ENCODE measurements at regions not wholly inside any gene's neighbourhood (a gene's known extent, or its start where the extent isn't known, plus 50 kb on each side); places are given as distances from the start of the nearest gene placed in this dataset.

- H3K79me1 ChIP-seq (ENCODE audit: low read length), result no peaks in the 10 kb centered on the region
- H3K4me3 ChIP-seq (ENCODE audit: low read depth, low read length), result no peak overlapping the region
- H3K4me2 ChIP-seq (ENCODE audit: low read length), result no peak overlapping the region
- H2BK12ac ChIP-seq (ENCODE audit: low read length), result no peak overlapping the region
- no peaks in the 10 kb centered on the region for H3K27me3 ChIP-seq (ENCODE audit: insufficient read depth, low read length)
- H3K4me1 ChIP-seq (ENCODE audit: control insufficient read depth in 1 of 2, insufficient read depth in 2 of 2, low read length in 2 of 2), result no peaks in the 10 kb centered on the region
- no peak overlapping the region for H3K18ac ChIP-seq (ENCODE audit: low read length)
- no peak overlapping the region for H4K8ac ChIP-seq (ENCODE audit: low read depth, low read length)
- no peak overlapping the region for H3K9ac ChIP-seq (ENCODE audit: low read length)
- H3K36me3 ChIP-seq (ENCODE audit: control insufficient read depth in 1 of 2, insufficient read depth in 2 of 2, low read length in 2 of 2), result no peaks in the 10 kb centered on the region
- H3K4ac ChIP-seq (ENCODE audit: low read depth, low read length), result no peak overlapping the region
- H4K12ac ChIP-seq (ENCODE audit: low read depth, low read length), result no peak overlapping the region
- H2AFZ ChIP-seq (ENCODE audit: insufficient read depth, low read length, poor library complexity), result no peak overlapping the region
- H3K14ac ChIP-seq (ENCODE audit: low read length), result no peak overlapping the region
- no peak overlapping the region for H2BK5ac ChIP-seq (ENCODE audit: low read depth, low read length, poor library complexity)
- H3K79me2 ChIP-seq (ENCODE audit: control insufficient read depth, insufficient read depth, low read length, poor library complexity), result no peaks in the 10 kb centered on the region
- DNase-seq, result no peak
- no peak overlapping the region for H3K27ac ChIP-seq (ENCODE audit: low read depth, low read length)
- H3K23ac ChIP-seq (ENCODE audit: low read length), result no peak overlapping the region
- H3K9me3 ChIP-seq (ENCODE audit: insufficient read depth, low read depth, low read length), result peaks cover 8% of the 10 kb centered on the region
- no peak overlapping the region for H2BK120ac ChIP-seq (ENCODE audit: insufficient read depth, low read length, poor library complexity)
- no peak overlapping the region for H2AK5ac ChIP-seq (ENCODE audit: low read length)
- no peak overlapping the region for H4K91ac ChIP-seq (ENCODE audit: low read depth, low read length)
Measured at GRCh38 chr3:193754719-193755118, 161.7 kb downstream of the OPA1 start.

DNA sequence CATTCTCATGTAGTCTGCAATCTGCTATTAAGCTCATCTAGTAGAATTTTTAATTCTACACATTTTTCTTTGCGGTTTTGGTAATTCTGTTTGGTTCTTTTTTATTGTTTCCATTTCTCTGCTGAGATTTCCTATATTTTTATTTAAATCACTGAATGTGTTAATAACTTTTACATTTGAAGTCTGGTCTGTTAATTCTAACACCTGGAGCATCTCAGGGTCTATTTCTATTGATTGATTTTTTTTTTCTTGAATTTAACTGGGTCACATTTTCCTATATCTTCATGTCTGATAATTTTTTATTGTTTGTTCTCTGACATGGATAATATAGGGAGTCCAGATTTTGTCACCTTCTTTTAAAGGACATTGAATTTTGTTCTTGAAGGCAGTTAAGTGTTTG lies 163.5 kb downstream of the OPA1 start:
- H3K4me3 ChIP-seq (ENCODE audit: low read depth, low read length), result no peak overlapping the region
- H3K4me1 ChIP-seq (ENCODE audit: control insufficient read depth in 1 of 2, insufficient read depth in 2 of 2, low read length in 2 of 2), result no peaks in the 10 kb centered on the region
- no peak overlapping the region for H2BK12ac ChIP-seq (ENCODE audit: low read length)
- no peak overlapping the region for H3K23ac ChIP-seq (ENCODE audit: low read length)
- H3K79me1 ChIP-seq (ENCODE audit: low read length), result no peaks in the 10 kb centered on the region
- H3K27me3 ChIP-seq (ENCODE audit: insufficient read depth, low read length), result no peaks in the 10 kb centered on the region
- no peak overlapping the region for H3K9ac ChIP-seq (ENCODE audit: low read length)
- H3K36me3 ChIP-seq (ENCODE audit: control insufficient read depth in 1 of 2, insufficient read depth in 2 of 2, low read length in 2 of 2), result no peaks in the 10 kb centered on the region
- H3K79me2 ChIP-seq (ENCODE audit: control insufficient read depth, insufficient read depth, low read length, poor library complexity), result no peaks in the 10 kb centered on the region
- H2AK5ac ChIP-seq (ENCODE audit: low read length), result no peak overlapping the region
- no peak overlapping the region for H3K4ac ChIP-seq (ENCODE audit: low read depth, low read length)
- no peak overlapping the region for H3K4me2 ChIP-seq (ENCODE audit: low read length)
- no peak overlapping the region for H3K14ac ChIP-seq (ENCODE audit: low read length)
- no peak overlapping the region for H3K27ac ChIP-seq (ENCODE audit: low read depth, low read length)
- no peak overlapping the region for H4K91ac ChIP-seq (ENCODE audit: low read depth, low read length)
- no peak overlapping the region for H4K8ac ChIP-seq (ENCODE audit: low read depth, low read length)
- peaks cover 8% of the 10 kb centered on the region for H3K9me3 ChIP-seq (ENCODE audit: insufficient read depth, low read depth, low read length)
- no peak overlapping the region for H4K12ac ChIP-seq (ENCODE audit: low read depth, low read length)
- no peak overlapping the region for H2AFZ ChIP-seq (ENCODE audit: insufficient read depth, low read length, poor library complexity)
- H2BK120ac ChIP-seq (ENCODE audit: insufficient read depth, low read length, poor library complexity), result no peak overlapping the region
- no peak overlapping the region for H2BK5ac ChIP-seq (ENCODE audit: low read depth, low read length, poor library complexity)
- WGBS (ENCODE audit: extremely low coverage, insufficient coverage, insufficient read length), result no CpG with 5 or more reads among the region's 1 CpG
- DNase-seq, result no peak
- H3K18ac ChIP-seq (ENCODE audit: low read length), result no peak overlapping the region

DNA sequence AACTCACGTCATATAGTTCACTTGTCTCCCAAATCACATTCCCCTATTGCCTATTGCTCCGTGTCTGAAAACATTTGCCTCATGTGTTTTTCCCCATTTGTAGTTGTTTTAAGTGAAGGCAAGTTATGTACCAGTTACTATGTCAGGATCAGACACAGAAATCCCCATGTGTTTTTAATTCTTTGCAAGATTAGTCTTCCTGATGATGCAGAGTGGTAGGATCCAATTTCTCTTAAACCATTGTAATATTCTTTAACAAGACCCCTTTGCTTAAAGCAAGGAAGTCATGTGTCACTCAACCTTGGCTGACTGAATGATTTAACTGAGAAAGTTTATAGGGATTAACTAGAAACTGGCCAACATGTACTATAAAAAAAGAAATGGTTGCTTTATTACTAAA lies 164.4 kb downstream of the OPA1 start:
- H3K9ac ChIP-seq (ENCODE audit: low read length), result no peak overlapping the region

GRCh38 chr3:193761969-193762368 lies 169.0 kb downstream of the OPA1 start:
- Histone ChIP-seq H3K9me3 (ENCODE audit: insufficient read depth, low read depth, low read length) (peaks cover 6% of the 10 kb centered on the region), H3K9ac (ENCODE audit: low read length) (no peak overlapping the region), H3K18ac (ENCODE audit: low read length) (no peak overlapping the region), H2AK5ac (ENCODE audit: low read length) (no peak overlapping the region), H3K4me2 (ENCODE audit: low read length) (no peak overlapping the region), H2BK12ac (ENCODE audit: low read length) (no peak overlapping the region), H3K27ac (ENCODE audit: low read depth, low read length) (no peak overlapping the region), H3K23ac (ENCODE audit: low read length) (no peak overlapping the region), H4K91ac (ENCODE audit: low read depth, low read length) (no peak overlapping the region), H3K79me2 (ENCODE audit: control insufficient read depth, insufficient read depth, low read length, poor library complexity) (no peaks in the 10 kb centered on the region), H4K12ac (ENCODE audit: low read depth, low read length) (no peak overlapping the region), H3K79me1 (ENCODE audit: low read length) (no peaks in the 10 kb centered on the region), H3K14ac (ENCODE audit: low read length) (no peak overlapping the region), H3K4me3 (ENCODE audit: low read depth, low read length) (no peak overlapping the region), H2BK5ac (ENCODE audit: low read depth, low read length, poor library complexity) (no peak overlapping the region), H3K4ac (ENCODE audit: low read depth, low read length) (no peak overlapping the region), H3K27me3 (ENCODE audit: insufficient read depth, low read length) (no peaks in the 10 kb centered on the region), H3K4me1 (ENCODE audit: control insufficient read depth in 1 of 2, insufficient read depth in 2 of 2, low read length in 2 of 2) (no peaks in the 10 kb centered on the region), H2BK120ac (ENCODE audit: insufficient read depth, low read length, poor library complexity) (no peak overlapping the region), H4K8ac (ENCODE audit: low read depth, low read length) (no peak overlapping the region), H3K36me3 (ENCODE audit: control insufficient read depth in 1 of 2, insufficient read depth in 2 of 2, low read length in 2 of 2) (no peaks in the 10 kb centered on the region), H2AFZ (ENCODE audit: insufficient read depth, low read length, poor library complexity) (no peak overlapping the region)
- DNase-seq, result no peak
- no CpG with 5 or more reads among the region's 5 CpGs for WGBS (ENCODE audit: extremely low coverage, insufficient coverage, insufficient read length)

More for the DNA sequence above, 164.4 kb downstream of the OPA1 start:
- no peak overlapping the region for H2BK5ac ChIP-seq (ENCODE audit: low read depth, low read length, poor library complexity)
- peaks cover 8% of the 10 kb centered on the region for H3K9me3 ChIP-seq (ENCODE audit: insufficient read depth, low read depth, low read length)
- no peak overlapping the region for H3K23ac ChIP-seq (ENCODE audit: low read length)
- no peaks in the 10 kb centered on the region for H3K4me1 ChIP-seq (ENCODE audit: control insufficient read depth in 1 of 2, insufficient read depth in 2 of 2, low read length in 2 of 2)
- no peak overlapping the region for H2AK5ac ChIP-seq (ENCODE audit: low read length)
- no peaks in the 10 kb centered on the region for H3K79me2 ChIP-seq (ENCODE audit: control insufficient read depth, insufficient read depth, low read length, poor library complexity)
- H3K4me3 ChIP-seq (ENCODE audit: low read depth, low read length), result no peak overlapping the region
- DNase-seq, result no peak
- no CpG with 5 or more reads among the region's 2 CpGs for WGBS (ENCODE audit: extremely low coverage, insufficient coverage, insufficient read length)
- no peaks in the 10 kb centered on the region for H3K27me3 ChIP-seq (ENCODE audit: insufficient read depth, low read length)
- H3K79me1 ChIP-seq (ENCODE audit: low read length), result no peaks in the 10 kb centered on the region
- H3K36me3 ChIP-seq (ENCODE audit: control insufficient read depth in 1 of 2, insufficient read depth in 2 of 2, low read length in 2 of 2), result no peaks in the 10 kb centered on the region
- H3K14ac ChIP-seq (ENCODE audit: low read length), result no peak overlapping the region
- no peak overlapping the region for H2BK12ac ChIP-seq (ENCODE audit: low read length)
- no peak overlapping the region for H2BK120ac ChIP-seq (ENCODE audit: insufficient read depth, low read length, poor library complexity)
- no peak overlapping the region for H3K4me2 ChIP-seq (ENCODE audit: low read length)
- H3K4ac ChIP-seq (ENCODE audit: low read depth, low read length), result no peak overlapping the region
- no peak overlapping the region for H4K8ac ChIP-seq (ENCODE audit: low read depth, low read length)
- H3K18ac ChIP-seq (ENCODE audit: low read length), result no peak overlapping the region
- H4K12ac ChIP-seq (ENCODE audit: low read depth, low read length), result no peak overlapping the region
- no peak overlapping the region for H3K27ac ChIP-seq (ENCODE audit: low read depth, low read length)
- no peak overlapping the region for H4K91ac ChIP-seq (ENCODE audit: low read depth, low read length)
- H2AFZ ChIP-seq (ENCODE audit: insufficient read depth, low read length, poor library complexity), result no peak overlapping the region
